ENCODE measurements at regions not wholly inside any gene's neighbourhood (a gene's known extent, or its start where the extent isn't known, plus 50 kb on each side); places are given as distances from the start of the nearest gene placed in this dataset.

DNA sequence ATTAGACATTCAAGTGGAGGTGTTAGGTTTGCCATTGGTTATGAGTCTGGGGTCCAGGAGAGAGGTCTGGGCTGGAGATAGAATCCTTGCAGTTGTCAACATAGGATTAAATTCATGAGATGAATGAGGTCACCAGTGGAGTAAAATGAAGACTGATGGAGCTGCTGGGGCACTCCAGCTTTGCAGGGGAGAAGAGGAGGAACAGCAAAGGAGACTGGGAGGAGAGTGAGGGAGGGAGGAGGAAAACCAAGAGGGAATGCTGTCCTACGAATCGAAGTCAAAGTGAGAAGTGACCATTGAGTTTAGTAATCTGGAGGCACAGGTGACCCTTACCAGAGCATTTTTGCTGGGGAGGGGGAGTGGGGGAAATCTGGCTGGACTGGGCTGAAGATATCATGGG is 178.2 kb upstream of the NR3C1 start:
- TF ChIP-seq, protein P1, sequence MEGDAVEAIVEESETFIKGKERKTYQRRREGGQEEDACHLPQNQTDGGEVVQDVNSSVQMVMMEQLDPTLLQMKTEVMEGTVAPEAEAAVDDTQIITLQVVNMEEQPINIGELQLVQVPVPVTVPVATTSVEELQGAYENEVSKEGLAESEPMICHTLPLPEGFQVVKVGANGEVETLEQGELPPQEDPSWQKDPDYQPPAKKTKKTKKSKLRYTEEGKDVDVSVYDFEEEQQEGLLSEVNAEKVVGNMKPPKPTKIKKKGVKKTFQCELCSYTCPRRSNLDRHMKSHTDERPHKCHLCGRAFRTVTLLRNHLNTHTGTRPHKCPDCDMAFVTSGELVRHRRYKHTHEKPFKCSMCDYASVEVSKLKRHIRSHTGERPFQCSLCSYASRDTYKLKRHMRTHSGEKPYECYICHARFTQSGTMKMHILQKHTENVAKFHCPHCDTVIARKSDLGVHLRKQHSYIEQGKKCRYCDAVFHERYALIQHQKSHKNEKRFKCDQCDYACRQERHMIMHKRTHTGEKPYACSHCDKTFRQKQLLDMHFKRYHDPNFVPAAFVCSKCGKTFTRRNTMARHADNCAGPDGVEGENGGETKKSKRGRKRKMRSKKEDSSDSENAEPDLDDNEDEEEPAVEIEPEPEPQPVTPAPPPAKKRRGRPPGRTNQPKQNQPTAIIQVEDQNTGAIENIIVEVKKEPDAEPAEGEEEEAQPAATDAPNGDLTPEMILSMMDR (IDR thresholded peaks at IDR 0.05; ENCODE audit: low read depth, low read length, missing control alignments) = no peak
- H3K4me3 ChIP-seq (ENCODE audit: low read depth, low read length) = no peak overlapping the region
- no peak for DNase-seq (ENCODE audit: low read depth)

DNA sequence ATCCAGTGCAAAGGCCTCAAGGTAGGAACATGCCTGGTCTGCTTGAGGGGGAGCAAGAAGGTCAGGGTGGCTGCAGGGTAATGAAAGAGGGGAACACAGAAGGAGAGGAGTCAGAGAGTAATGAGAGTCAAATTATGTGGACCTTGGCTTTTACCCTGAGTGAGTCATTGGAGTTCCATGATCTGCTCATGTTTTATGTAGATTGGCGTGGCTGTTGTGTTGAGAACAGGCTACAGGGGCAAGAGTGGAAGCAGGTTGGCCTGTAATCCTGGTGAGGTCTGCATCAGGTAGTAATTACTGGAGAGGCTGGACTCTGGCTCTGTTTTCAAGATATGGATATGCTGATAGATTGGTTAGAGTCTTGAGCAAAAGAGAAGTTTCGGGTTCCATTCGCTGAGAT is 177.7 kb upstream of the NR3C1 start:
- no peak for DNase-seq (ENCODE audit: low read depth)
- TF ChIP-seq, protein P1 (IDR thresholded peaks at IDR 0.05; ENCODE audit: low read depth, low read length, missing control alignments) = no peak
- no peak overlapping the region for H3K4me3 ChIP-seq (ENCODE audit: low read depth, low read length)

DNA sequence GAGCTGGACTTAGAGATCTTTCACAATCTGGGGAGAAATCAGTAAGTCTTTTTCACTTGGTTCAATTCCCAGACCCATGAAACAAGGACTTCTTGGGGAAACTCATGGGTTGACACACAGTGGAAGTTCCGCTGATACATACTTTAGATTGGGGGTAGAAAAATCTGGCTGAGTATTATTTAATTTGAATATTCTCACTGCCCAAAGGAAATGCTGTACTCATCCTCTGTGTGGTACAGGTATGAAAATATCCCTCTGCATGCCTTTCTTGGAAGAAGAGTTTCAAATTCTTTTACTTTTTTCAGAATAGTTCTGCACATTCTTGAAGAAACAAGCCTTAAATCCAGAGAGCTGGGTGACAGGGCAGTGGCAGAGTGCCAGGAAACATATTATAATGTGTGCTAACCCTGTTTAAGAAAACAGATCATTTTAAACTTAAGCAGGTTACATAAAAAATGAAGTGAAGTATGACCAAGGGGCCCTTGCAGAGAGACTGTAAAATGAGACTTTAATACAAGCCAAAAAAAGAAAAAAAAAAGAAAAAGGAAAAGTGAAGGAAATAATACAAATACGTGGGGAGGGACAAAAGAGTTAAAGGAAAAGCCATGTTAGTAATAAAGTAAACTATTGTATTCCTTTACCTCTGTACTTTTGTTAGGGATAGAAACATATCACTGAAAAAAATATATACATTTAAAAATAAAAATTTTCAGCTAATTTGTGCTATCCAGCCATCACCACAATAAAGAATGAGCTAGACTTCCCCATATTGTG is 173.4 kb upstream of the NR3C1 start:
- DNase-seq (ENCODE audit: low read depth) = no peak
- no peak overlapping the region for H3K4me3 ChIP-seq (ENCODE audit: low read depth, low read length)
- TF ChIP-seq, protein P1 (IDR thresholded peaks at IDR 0.05; ENCODE audit: low read depth, low read length, missing control alignments) = no peak

DNA sequence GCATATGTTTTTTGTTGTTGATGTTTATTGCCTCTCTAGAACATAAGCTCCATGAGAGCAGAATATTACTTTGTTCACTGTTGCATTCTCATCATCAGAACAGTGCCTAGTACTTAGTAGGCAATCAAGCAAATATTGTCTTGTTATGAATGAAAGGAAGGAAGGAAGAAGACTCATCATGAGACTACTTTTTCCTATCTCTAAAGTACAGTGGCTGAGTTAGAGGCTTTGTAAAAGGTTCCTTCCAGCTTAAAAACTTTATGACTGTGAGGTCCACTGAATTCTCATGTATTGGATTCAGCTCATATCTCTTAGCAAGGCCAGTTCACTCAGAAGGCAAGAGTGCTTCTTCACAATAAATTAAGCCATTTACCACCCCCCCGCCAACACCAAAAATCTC is 171.8 kb upstream of the NR3C1 start:
- TF ChIP-seq, protein P1 (IDR thresholded peaks at IDR 0.05; ENCODE audit: low read depth, low read length, missing control alignments) = no peak
- DNase-seq (ENCODE audit: low read depth) = no peak
- H3K4me3 ChIP-seq (ENCODE audit: low read depth, low read length) = no peak overlapping the region

DNA sequence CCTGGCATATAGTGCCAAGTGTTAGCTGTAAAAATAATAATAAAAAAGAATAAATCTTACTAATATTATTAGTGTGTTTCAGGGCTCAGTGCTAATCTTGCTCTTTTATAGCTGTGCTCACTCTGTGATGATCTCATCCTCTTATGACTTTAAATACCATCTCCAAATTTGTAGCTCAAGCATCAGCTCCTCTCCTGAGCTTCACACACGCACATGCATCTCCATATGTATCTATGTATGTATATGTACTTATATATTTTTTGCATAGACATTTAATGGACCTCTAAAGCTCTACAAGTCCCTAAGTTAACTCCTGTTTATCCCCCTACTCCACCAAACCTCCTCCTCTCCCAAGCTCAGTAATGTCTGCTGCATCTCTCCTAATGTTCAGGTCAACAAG is 170.8 kb upstream of the NR3C1 start:
- TF ChIP-seq, protein P1 (IDR thresholded peaks at IDR 0.05; ENCODE audit: low read depth, low read length, missing control alignments) = no peak
- no peak overlapping the region for H3K4me3 ChIP-seq (ENCODE audit: low read depth, low read length)
- DNase-seq (ENCODE audit: low read depth) = no peak

DNA sequence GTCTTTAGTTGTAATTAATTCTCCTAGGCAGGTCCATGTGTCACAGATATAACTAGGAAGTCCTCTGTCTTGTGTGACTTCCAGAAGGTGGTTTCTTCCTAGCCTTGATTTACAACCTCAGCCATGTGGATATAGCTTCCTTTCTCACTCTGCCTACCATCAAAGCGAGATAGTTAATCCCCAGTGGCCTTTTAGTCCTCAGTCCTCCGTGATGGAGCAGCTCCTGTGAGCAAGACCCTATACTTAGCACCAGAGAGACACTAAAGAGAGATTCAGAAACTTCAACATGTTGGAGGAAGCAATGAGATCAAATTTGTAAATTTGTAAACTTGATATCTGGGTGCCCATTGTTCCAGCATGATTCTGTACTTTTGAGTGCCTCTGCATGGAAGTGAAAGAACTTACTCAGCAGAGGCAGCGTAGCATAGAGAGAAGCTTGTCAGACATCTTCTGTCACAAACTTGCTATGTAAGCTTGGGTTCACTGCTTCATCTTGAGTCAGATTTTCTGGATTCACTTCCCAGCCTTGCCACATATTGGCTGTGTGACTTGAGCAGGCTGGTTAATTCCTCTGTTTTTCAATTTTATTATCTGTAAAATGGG is 170.2 kb upstream of the NR3C1 start:
- H3K4me3 ChIP-seq (ENCODE audit: low read depth, low read length) = no peak overlapping the region
- TF ChIP-seq, protein P1 (IDR thresholded peaks at IDR 0.05; ENCODE audit: low read depth, low read length, missing control alignments) = no peak
- DNase-seq (ENCODE audit: low read depth) = no peak

DNA sequence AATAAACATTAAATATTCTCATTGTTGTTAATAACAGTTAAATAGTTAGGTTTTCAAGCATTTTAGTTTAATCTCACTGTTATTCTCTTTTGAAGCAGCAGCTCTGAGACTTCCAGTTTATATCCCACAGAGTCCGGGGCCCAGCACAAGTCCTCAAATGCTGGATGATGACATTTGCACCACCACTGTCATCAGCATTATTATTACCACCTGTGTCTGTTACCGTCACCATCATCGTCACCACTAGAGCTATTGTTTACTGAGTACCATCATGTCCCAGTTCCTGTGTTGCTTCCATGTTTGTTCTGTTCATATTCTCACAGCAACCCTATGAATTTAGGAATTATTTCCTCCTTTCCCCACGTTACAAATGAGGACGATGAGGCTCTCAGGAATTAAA is 169.2 kb upstream of the NR3C1 start:
- H3K4me3 ChIP-seq (ENCODE audit: low read depth, low read length) = no peak overlapping the region
- DNase-seq (ENCODE audit: low read depth) = no peak
- TF ChIP-seq, protein P1 (IDR thresholded peaks at IDR 0.05; ENCODE audit: low read depth, low read length, missing control alignments) = no peak

Measured in GM12864 (cell line).